Body of pancreas (tissue), 4 donors: ENCODE measurements at regions not wholly inside any gene's neighbourhood (a gene's known extent, or its start where the extent isn't known, plus 50 kb on each side); places are given as distances from the start of the nearest gene placed in this dataset.

Experiments
- POLR2A ChIP-seq, 3 donors: fragments of 450-650 bp; IDR thresholded peaks; one replicate each; pipeline ENCODE4 v1.6.1; 2016; ENCODE audit warnings: antibody characterized with exemption in 3 of 3, mild to moderate bottlenecking in 2 of 3
- TF ChIP-seq, protein P1 (sequence below), 7 experiments: fragments of 450-650 bp in 4 of 7; fragments of 200-600 bp in 3 of 7; sonication (generic) in 3 of 7; IDR thresholded peaks; one replicate each; pipeline ENCODE4 v1.5.1; 2016 to 2019; ENCODE audit warnings: antibody characterized with exemption in 7 of 7

DNA sequence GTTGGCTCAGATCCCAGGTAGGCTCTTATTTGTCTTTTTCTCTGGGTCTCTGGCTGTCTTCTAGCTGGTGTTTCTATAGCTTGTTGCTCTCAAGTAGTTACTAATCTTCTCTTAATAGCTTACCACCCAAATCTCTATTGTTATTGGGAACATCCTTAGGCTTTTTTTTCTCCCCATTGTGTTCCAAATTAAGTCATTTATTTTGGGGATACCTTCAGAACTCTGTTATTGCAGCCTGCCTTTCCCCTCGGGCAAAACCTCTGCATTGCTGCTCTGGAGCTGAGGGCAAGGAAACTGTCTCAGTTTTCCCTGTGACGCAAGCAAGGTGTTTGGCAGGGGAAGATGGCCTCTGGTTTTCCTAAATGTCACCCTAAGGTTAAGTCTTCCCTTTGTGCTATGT, 113.3 kb upstream of the XIST start:
- TF ChIP-seq, protein P1, sequence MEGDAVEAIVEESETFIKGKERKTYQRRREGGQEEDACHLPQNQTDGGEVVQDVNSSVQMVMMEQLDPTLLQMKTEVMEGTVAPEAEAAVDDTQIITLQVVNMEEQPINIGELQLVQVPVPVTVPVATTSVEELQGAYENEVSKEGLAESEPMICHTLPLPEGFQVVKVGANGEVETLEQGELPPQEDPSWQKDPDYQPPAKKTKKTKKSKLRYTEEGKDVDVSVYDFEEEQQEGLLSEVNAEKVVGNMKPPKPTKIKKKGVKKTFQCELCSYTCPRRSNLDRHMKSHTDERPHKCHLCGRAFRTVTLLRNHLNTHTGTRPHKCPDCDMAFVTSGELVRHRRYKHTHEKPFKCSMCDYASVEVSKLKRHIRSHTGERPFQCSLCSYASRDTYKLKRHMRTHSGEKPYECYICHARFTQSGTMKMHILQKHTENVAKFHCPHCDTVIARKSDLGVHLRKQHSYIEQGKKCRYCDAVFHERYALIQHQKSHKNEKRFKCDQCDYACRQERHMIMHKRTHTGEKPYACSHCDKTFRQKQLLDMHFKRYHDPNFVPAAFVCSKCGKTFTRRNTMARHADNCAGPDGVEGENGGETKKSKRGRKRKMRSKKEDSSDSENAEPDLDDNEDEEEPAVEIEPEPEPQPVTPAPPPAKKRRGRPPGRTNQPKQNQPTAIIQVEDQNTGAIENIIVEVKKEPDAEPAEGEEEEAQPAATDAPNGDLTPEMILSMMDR (IDR thresholded peaks at IDR 0.05), result no peak
- TF ChIP-seq POLR2A (IDR thresholded peaks at IDR 0.05), result no peak
